ENCODE measurements at regions not wholly inside any gene's neighbourhood (a gene's known extent, or its start where the extent isn't known, plus 50 kb on each side); places are given as distances from the start of the nearest gene placed in this dataset.

DNA sequence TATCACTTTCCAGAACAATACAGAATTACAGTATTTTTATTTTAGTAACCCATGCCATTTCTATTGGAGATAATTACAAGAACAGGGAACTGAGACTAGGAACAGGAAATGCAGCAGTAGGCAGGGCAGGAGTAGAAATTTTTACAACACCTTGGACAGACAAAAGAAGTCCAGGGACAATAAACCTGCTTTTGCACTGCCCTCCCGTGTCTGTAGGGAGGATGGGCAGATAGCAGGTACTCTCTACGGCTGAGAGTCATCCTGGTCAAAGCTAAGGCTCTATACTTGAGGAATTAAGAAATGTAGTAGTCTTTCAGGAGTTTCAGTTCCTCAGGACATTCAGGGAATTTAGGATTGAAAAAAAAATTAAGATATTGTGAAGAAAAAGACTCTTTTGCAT is 63.4 kb downstream of the VAX1 start:
- TF ChIP-seq CTCF (IDR thresholded peaks at IDR 0.05): no peak
- TF ChIP-seq RELA (CRISPR knock-in tag; IDR thresholded peaks at IDR 0.05; ENCODE audit: borderline replicate concordance): no peak
- no peak for TF ChIP-seq ZNF121 (CRISPR knock-in tag; IDR thresholded peaks at IDR 0.05)
- no peak for TF ChIP-seq MAX (CRISPR knock-in tag; IDR thresholded peaks at IDR 0.05)
- no peak for TF ChIP-seq NR2C2 (CRISPR knock-in tag; IDR thresholded peaks at IDR 0.05)
- TF ChIP-seq, protein P1, sequence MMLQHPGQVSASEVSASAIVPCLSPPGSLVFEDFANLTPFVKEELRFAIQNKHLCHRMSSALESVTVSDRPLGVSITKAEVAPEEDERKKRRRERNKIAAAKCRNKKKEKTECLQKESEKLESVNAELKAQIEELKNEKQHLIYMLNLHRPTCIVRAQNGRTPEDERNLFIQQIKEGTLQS (CRISPR knock-in tag; conservative IDR thresholded peaks at IDR 0.05): no peak
- TF ChIP-seq SMAD4 (CRISPR knock-in tag; IDR thresholded peaks at IDR 0.05): no peak
- TF ChIP-seq CBFB (CRISPR knock-in tag; IDR thresholded peaks at IDR 0.05; ENCODE audit: low read depth): no peak
- no peak for TF ChIP-seq E2F4 (CRISPR knock-in tag; IDR thresholded peaks at IDR 0.05; ENCODE audit: borderline replicate concordance, low read depth)
